ENCODE measurements at regions not wholly inside any gene's neighbourhood (a gene's known extent, or its start where the extent isn't known, plus 50 kb on each side); places are given as distances from the start of the nearest gene placed in this dataset.

DNA sequence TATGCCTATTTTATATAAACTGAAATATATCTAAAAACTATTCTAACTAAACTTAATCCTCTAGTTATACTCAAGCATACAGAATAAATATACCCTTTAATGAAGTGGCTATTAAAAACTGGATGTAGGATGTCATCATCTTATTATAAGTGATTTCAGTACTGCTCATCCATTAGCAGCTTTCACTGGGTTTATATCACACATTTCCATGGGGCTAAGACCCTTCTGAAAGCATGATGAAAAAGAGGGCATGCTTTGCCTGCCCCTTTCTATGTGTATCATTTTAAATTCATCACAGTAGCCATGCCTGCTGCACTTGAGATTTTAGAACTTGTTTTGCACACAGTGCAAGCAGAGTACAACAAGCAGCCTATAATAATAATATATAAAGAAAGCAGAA is 477.5 kb downstream of the SLITRK6 start:
- Mint-ChIP-seq H3K4me1 (ENCODE audit: low read depth) (no peaks in the 10 kb centered on the region), H3K9me3 (peaks cover 8% of the 10 kb centered on the region), H3K27ac (no peak overlapping the region), H3K36me3 (ENCODE audit: low read depth) (no peaks in the 10 kb centered on the region), H3K4me3 (no peak overlapping the region), H3K27me3 (ENCODE audit: low read depth) (no peaks in the 10 kb centered on the region)
- no peak for DNase-seq (ENCODE audit: low spot score)

DNA sequence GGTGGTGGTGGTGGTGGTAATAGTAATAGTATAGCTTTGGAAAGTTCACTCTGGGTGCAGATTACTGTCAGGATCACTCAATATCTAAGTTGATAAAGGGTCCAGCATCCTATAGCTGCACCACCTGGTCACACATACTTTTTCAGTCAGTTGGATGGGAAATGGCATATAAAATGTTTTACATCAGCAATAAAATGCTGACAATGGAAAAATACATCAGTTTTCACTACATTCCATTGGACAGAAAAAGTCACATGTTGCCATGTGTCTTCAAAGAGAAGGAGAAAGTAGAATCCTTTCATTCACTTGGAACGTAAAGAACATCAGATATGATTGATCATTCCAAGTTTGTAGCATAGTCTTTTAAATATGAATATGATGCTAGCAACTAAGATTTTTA is 481.4 kb downstream of the SLITRK6 start:
- no peak overlapping the region for H3K27ac Mint-ChIP-seq
- no peak overlapping the region for H3K4me3 Mint-ChIP-seq
- peaks cover 4% of the 10 kb centered on the region for H3K9me3 Mint-ChIP-seq
- no peaks in the 10 kb centered on the region for H3K4me1 Mint-ChIP-seq (ENCODE audit: low read depth)
- no peak for DNase-seq (ENCODE audit: low spot score)
- H3K27me3 Mint-ChIP-seq (ENCODE audit: low read depth), result no peaks in the 10 kb centered on the region
- no peaks in the 10 kb centered on the region for H3K36me3 Mint-ChIP-seq (ENCODE audit: low read depth)

DNA sequence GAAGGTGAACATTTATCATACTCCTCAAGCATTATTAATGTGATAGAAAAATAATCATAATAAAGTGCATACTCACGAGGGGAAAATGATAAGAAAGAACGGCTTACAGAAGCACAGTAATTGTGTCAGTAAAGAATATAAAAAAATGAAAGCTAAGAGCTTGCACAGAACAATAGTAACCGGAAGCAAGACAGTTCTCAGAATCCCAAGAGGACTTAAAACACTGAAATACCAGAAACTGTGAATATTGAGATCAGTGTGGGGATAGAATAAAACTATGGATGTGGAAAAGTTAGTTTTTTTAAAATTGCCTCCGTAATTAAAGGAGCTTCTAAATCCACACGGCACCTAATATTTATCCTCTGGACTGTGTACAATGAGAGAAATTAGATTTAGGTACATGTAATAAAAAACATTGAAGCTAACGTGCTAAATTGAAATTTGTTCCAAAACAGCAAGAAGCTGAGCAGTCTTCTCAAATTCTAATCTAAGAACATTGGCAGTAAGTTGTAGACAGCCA is 482.7 kb downstream of the SLITRK6 start:
- H3K27ac Mint-ChIP-seq, result no peak overlapping the region
- peaks cover 4% of the 10 kb centered on the region for H3K9me3 Mint-ChIP-seq
- no peaks in the 10 kb centered on the region for H3K36me3 Mint-ChIP-seq (ENCODE audit: low read depth)
- H3K4me1 Mint-ChIP-seq (ENCODE audit: low read depth), result no peaks in the 10 kb centered on the region
- H3K4me3 Mint-ChIP-seq, result no peak overlapping the region
- no peaks in the 10 kb centered on the region for H3K27me3 Mint-ChIP-seq (ENCODE audit: low read depth)
- no peak for DNase-seq (ENCODE audit: low spot score)

DNA sequence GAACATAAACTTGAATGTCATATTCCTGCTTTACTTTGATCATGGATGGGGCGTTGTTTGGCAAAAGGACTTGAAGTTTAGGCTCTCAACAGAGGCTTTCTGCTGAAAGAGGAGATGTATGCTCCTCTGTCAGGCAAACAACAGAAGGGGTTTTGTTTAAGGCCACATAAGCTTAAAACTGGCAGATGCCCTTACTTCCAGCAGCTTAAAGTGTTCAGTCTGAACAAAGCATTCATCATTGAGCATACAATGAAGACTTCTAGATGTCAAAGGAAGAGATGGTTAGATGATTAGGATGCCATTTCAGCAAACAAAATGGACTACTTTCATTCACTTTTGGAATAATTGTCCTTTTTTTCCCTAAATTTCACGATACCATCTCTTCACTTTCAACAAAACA is 484.5 kb downstream of the SLITRK6 start:
- Mint-ChIP-seq H3K27ac (no peak overlapping the region), H3K36me3 (ENCODE audit: low read depth) (no peaks in the 10 kb centered on the region), H3K9me3 (peaks cover 4% of the 10 kb centered on the region), H3K27me3 (ENCODE audit: low read depth) (no peaks in the 10 kb centered on the region), H3K4me3 (no peak overlapping the region), H3K4me1 (ENCODE audit: low read depth) (no peaks in the 10 kb centered on the region)
- no peak for DNase-seq (ENCODE audit: low spot score)

DNA sequence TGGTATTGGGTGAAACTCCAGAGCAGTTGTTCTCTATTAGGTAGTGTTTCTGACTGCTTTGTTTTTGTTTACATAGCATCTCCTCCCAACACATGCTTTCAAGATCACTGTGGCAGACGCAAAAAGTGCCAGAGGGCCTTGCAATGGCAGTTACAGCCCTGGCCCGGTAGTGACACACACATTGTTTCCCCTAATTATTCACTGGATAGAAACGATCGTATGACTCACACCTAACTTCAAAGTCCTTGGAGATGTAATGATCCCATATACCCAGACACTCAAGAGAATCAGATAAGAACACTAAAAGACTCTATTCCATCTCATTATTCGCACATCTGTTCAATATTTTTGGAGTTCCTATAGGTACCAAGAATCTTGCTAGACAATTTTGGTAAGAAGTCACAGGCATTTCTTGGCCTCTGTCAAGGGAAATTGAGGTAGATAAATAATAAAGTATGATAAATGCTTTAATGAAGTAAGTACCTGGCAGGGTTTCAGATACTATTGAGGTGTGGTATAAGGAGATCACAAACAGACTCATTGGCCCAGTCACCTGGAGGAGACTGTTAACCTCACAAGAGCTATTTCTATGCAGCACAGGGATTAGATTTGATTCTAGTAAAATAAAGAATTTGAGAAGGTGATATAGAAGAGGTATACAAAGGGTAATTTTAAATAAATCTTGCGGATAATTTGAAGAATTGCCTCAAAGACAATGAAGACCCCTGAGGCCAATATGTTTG is 485.3 kb downstream of the SLITRK6 start:
- H3K4me3 Mint-ChIP-seq, result no peak overlapping the region
- H3K27ac Mint-ChIP-seq, result no peak overlapping the region
- no peaks in the 10 kb centered on the region for H3K36me3 Mint-ChIP-seq (ENCODE audit: low read depth)
- H3K4me1 Mint-ChIP-seq (ENCODE audit: low read depth), result no peaks in the 10 kb centered on the region
- DNase-seq (ENCODE audit: low spot score), result no peak
- H3K9me3 Mint-ChIP-seq, result peaks cover 3% of the 10 kb centered on the region
- H3K27me3 Mint-ChIP-seq (ENCODE audit: low read depth), result no peaks in the 10 kb centered on the region

DNA sequence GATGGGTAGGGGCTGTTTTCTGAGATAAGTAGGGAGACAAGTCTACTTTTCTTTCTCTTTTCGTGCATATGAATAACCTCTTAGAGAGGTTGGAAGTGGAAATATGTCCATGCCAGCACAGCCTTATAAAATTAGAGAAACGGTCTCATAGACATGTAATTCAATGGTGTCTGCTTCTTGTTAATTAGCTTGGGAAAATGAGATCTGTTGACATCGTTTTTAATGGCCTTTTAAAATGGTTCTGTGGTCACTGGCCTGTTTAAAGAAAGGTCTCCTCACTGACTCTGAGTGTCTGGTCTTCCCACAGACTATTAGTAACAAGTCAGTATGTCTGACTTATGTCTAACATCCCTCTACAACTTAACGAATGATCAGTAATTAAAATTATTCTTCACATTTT is 487.1 kb downstream of the SLITRK6 start:
- H3K27ac Mint-ChIP-seq, result no peak overlapping the region
- no peak for DNase-seq (ENCODE audit: low spot score)
- no peaks in the 10 kb centered on the region for H3K27me3 Mint-ChIP-seq (ENCODE audit: low read depth)
- peaks cover 9% of the 10 kb centered on the region for H3K9me3 Mint-ChIP-seq
- no peaks in the 10 kb centered on the region for H3K4me1 Mint-ChIP-seq (ENCODE audit: low read depth)
- H3K4me3 Mint-ChIP-seq, result no peak overlapping the region
- H3K36me3 Mint-ChIP-seq (ENCODE audit: low read depth), result no peaks in the 10 kb centered on the region

DNA sequence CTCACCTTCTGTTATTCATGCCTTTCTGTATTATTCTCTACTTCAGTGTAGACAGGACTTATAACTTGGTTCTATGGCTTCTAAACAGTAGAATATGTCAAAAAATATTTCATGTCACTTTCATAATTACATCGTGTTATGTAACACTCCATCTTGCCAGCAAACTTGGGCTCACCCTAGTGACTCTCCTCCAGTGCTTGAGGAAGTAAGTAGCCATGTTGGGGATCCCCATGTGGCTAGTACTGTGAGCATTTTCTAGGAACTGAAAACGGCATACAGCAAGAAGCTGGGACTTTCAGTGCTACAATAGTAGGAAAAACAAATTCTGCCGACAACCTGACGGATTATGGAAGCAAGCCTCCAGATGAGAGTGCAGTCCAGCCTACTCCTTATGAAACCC is 495.6 kb downstream of the SLITRK6 start:
- no peak overlapping the region for H3K27ac Mint-ChIP-seq
- H3K9me3 Mint-ChIP-seq, result peaks cover 15% of the 10 kb centered on the region
- no peak for DNase-seq (ENCODE audit: low spot score)
- no peaks in the 10 kb centered on the region for H3K36me3 Mint-ChIP-seq (ENCODE audit: low read depth)
- no peak overlapping the region for H3K4me3 Mint-ChIP-seq
- H3K4me1 Mint-ChIP-seq (ENCODE audit: low read depth), result no peaks in the 10 kb centered on the region
- H3K27me3 Mint-ChIP-seq (ENCODE audit: low read depth), result no peaks in the 10 kb centered on the region

DNA sequence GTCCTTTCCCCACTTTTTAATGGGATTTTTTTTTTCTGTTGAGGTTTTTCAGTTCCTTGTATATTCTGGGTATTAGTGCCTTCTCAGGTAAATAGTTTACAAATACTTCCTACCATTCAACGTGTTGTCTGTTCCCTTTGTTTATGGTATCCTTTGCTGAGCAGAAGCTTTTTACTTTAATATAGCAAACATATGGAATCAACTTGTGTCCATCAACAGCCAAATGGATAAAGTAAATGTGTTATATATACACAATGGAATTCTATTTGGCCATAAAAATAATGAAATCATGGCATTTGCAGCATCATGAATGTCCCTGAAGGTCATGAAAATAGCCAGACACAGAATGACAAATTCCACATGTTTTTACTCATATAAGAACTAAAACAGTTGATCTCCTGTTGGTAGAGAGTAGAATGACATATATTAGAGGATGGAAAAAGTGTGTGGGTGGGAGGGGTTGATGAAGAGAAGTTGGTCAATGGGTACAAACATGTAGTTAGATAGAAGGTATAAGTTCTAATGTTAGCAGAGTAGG is 500.8 kb downstream of the SLITRK6 start:
- no peaks in the 10 kb centered on the region for H3K9me3 Mint-ChIP-seq
- H3K27me3 Mint-ChIP-seq (ENCODE audit: low read depth), result no peaks in the 10 kb centered on the region
- no peak for DNase-seq (ENCODE audit: low spot score)
- no peaks in the 10 kb centered on the region for H3K4me1 Mint-ChIP-seq (ENCODE audit: low read depth)
- H3K4me3 Mint-ChIP-seq, result no peak overlapping the region
- no peak overlapping the region for H3K27ac Mint-ChIP-seq
- no peaks in the 10 kb centered on the region for H3K36me3 Mint-ChIP-seq (ENCODE audit: low read depth)

DNA sequence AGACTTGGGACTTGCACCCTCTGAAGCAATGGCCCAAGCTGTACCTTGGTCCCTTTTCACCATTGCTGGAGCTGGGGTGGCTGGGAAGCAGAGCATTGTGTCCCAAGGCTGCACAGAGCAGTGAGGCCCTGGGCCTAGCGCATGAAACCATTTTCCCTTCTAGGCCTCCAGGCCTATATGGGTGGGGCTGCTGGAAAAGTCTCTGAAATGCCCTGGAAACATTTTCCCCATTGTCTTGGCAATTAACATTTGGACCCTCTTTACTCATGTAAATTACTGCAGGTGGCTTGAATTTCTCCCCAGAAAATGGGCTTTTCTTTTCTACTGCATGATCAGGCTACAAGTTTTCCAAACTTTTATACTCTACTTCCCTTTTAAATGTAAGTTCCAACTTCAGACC is 510.5 kb downstream of the SLITRK6 start:
- Mint-ChIP-seq H3K9me3 (peaks cover 5% of the 10 kb centered on the region), H3K4me1 (ENCODE audit: low read depth) (no peaks in the 10 kb centered on the region), H3K4me3 (no peak overlapping the region), H3K27me3 (ENCODE audit: low read depth) (no peaks in the 10 kb centered on the region), H3K27ac (no peak overlapping the region), H3K36me3 (ENCODE audit: low read depth) (no peaks in the 10 kb centered on the region)
- no peak for DNase-seq (ENCODE audit: low spot score)

DNA sequence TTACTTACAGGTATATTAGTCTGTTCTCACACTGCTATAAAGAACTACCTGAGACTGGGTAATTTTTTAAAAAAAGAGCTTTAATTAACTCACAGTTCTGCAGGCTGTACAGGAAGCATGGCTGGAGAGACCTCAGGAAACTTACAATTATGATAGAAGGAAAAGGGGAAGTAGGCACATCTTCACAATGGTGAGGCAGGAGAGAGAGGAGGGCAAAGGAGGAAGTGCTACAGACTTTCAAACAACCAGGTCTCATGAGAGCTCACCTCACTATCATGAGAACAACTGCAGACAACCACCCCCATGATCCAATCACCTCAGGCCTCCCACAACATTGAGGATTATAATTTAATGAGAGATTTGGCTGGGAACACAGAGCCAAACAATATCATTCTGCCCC is 511.7 kb downstream of the SLITRK6 start:
- peaks cover 5% of the 10 kb centered on the region for H3K9me3 Mint-ChIP-seq
- no peak overlapping the region for H3K4me3 Mint-ChIP-seq
- DNase-seq (ENCODE audit: low spot score), result no peak
- no peaks in the 10 kb centered on the region for H3K36me3 Mint-ChIP-seq (ENCODE audit: low read depth)
- H3K27me3 Mint-ChIP-seq (ENCODE audit: low read depth), result no peaks in the 10 kb centered on the region
- H3K27ac Mint-ChIP-seq, result no peak overlapping the region
- H3K4me1 Mint-ChIP-seq (ENCODE audit: low read depth), result no peaks in the 10 kb centered on the region

DNA sequence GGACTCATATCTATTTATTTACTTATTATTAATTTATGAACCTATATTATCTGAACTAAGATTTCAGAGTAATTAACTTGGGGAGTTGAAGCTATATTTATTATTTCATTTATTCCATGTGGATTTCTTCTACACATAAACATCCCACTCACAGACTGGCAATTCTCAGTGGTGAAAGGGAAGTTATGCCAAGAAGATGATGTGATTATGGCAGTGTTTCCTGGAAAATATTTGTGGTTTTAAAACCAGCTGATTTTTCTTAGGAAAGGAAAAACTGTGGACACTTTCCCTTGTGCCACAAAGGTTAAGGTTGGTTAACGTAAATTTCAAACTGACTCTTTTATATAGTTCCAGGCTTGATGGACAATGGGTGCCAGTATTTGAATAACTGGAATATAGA is 513.1 kb downstream of the SLITRK6 start:
- no peaks in the 10 kb centered on the region for H3K4me1 Mint-ChIP-seq (ENCODE audit: low read depth)
- no peaks in the 10 kb centered on the region for H3K27me3 Mint-ChIP-seq (ENCODE audit: low read depth)
- no peak overlapping the region for H3K27ac Mint-ChIP-seq
- H3K4me3 Mint-ChIP-seq, result no peak overlapping the region
- peaks cover 8% of the 10 kb centered on the region for H3K9me3 Mint-ChIP-seq
- no peak for DNase-seq (ENCODE audit: low spot score)
- H3K36me3 Mint-ChIP-seq (ENCODE audit: low read depth), result no peaks in the 10 kb centered on the region

DNA sequence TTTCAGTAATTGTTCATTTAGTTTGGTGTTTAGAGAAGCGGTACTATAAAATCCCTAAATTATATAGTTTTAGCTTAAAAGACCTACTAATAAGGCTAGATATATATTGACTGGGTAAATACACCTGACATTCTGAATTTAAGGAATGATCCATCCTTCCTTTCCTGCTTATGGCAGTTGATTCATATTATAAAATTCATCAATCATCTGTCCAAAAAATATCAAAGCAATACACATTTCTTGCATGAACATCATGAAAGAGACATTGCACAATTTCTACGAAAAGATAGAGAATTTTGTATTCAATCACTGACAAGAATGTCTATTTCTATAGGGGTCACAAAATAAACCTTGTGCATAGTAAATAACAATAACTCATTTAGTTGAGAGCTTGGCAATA is 514.9 kb downstream of the SLITRK6 start:
- H3K4me3 Mint-ChIP-seq, result no peak overlapping the region
- H3K9me3 Mint-ChIP-seq, result peaks cover 10% of the 10 kb centered on the region
- DNase-seq (ENCODE audit: low spot score), result no peak
- no peaks in the 10 kb centered on the region for H3K36me3 Mint-ChIP-seq (ENCODE audit: low read depth)
- no peak overlapping the region for H3K27ac Mint-ChIP-seq
- H3K27me3 Mint-ChIP-seq (ENCODE audit: low read depth), result no peaks in the 10 kb centered on the region
- H3K4me1 Mint-ChIP-seq (ENCODE audit: low read depth), result no peaks in the 10 kb centered on the region

DNA sequence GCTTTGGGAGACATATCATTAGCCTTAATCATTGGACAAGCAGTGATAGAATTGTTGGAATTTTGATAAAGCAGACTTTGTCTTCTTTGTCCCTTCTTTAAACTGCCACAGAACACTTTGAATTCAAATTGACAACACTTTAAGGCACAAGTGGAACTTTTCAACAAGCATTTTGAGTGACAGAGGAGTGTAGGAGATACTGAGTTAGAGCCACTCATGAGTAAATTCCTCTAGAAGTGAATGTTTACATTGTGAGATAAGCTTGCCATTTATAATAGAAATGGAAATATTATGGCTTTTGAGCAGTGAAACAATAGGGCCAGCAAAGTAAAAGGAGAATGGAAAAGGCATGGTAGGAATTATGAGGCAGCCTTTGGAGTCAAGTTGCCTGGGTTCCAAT is 515.8 kb downstream of the SLITRK6 start:
- no peaks in the 10 kb centered on the region for H3K27me3 Mint-ChIP-seq (ENCODE audit: low read depth)
- no peak overlapping the region for H3K4me3 Mint-ChIP-seq
- no peaks in the 10 kb centered on the region for H3K36me3 Mint-ChIP-seq (ENCODE audit: low read depth)
- H3K4me1 Mint-ChIP-seq (ENCODE audit: low read depth), result no peaks in the 10 kb centered on the region
- H3K27ac Mint-ChIP-seq, result no peak overlapping the region
- DNase-seq (ENCODE audit: low spot score), result no peak
- H3K9me3 Mint-ChIP-seq, result peaks cover 13% of the 10 kb centered on the region

DNA sequence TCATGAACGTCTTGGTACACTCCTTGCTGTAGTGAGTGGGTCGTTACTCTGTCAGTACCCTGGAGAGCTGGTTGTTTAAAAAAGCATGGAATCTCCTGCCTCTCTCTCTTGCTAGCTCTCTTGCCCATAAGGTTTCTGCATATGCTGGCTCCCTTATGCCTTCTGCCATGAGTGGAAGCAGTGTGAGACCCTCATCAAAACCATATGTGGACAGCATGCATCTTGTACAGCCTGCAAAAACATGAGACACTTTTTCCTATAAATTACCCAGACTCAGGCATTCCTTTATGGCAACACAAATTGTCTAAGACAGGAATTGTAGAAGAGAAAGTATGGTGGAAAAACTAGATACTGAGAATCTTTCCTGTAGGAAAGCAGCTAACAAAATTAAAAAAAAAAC is 516.3 kb downstream of the SLITRK6 start:
- H3K27me3 Mint-ChIP-seq (ENCODE audit: low read depth), result no peaks in the 10 kb centered on the region
- no peak overlapping the region for H3K27ac Mint-ChIP-seq
- DNase-seq (ENCODE audit: low spot score), result no peak
- H3K9me3 Mint-ChIP-seq, result peaks cover 13% of the 10 kb centered on the region
- no peaks in the 10 kb centered on the region for H3K36me3 Mint-ChIP-seq (ENCODE audit: low read depth)
- no peak overlapping the region for H3K4me3 Mint-ChIP-seq
- no peaks in the 10 kb centered on the region for H3K4me1 Mint-ChIP-seq (ENCODE audit: low read depth)

DNA sequence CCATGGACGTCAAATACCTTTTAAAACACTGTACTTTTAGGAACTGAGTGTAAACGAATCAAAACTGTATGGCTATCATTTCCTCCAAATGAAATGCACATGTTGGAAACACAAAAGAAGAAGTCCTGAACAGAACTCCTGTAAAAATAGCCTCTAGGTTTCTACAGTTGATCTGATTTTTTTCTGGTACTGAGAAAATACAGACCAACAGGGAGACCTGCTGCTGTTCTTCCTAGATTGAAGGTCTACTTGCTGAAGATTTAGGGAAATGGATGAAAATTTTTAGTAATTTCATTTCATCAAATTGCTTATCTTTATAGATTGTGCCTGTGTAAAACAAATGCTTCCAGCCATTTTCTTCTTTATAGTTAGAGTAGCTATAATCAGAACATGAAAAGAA is 520.4 kb downstream of the SLITRK6 start:
- H3K27ac Mint-ChIP-seq, result no peak overlapping the region
- DNase-seq (ENCODE audit: low spot score), result no peak
- no peaks in the 10 kb centered on the region for H3K4me1 Mint-ChIP-seq (ENCODE audit: low read depth)
- H3K27me3 Mint-ChIP-seq (ENCODE audit: low read depth), result no peaks in the 10 kb centered on the region
- H3K4me3 Mint-ChIP-seq, result no peak overlapping the region
- no peaks in the 10 kb centered on the region for H3K36me3 Mint-ChIP-seq (ENCODE audit: low read depth)
- H3K9me3 Mint-ChIP-seq, result peaks cover 13% of the 10 kb centered on the region
